Stimulated activated CD8-positive, alpha-beta memory T cell treated with anti-CD3 and anti-CD28 coated beads, Interleukin-4, amount 100 ng/mL, for 24 hours (primary cell): ENCODE measurements at regions not wholly inside any gene's neighbourhood (a gene's known extent, or its start where the extent isn't known, plus 50 kb on each side); places are given as distances from the start of the nearest gene placed in this dataset.

Source experiments
- DNase-seq: peaks from one replicate; pipeline ENCODE4 v3.0.0-alpha.2; 2020; ENCODE audit warnings: low read depth

- no peak for DNase-seq
Observed at GRCh38 chr5:82850393-82850792, 226.8 kb downstream of the TMEM167A start.

GRCh38 chr5:82849885-82850284 lies 227.3 kb downstream of the TMEM167A start:
- no peak for DNase-seq

DNA sequence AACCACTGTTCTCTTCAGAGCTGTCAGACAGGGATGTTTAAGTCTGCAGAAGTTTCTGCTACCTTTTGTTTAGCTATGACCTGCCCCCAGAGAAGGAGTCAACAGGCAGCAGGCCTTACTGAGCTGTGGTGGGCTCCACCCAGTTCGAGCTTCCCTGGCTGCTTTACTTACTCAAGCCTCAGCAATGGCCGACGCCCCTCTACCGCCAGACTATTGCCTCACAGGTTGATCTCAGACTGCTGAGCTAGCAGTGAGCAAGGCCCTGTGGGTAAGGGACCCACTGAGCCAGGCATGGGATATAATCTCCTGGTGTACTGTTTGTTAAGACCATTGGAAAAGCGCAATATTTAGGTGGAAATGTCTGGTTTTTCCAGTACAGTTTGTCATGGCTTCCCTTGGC lies 229.6 kb downstream of the TMEM167A start:
- no peak for DNase-seq

DNA sequence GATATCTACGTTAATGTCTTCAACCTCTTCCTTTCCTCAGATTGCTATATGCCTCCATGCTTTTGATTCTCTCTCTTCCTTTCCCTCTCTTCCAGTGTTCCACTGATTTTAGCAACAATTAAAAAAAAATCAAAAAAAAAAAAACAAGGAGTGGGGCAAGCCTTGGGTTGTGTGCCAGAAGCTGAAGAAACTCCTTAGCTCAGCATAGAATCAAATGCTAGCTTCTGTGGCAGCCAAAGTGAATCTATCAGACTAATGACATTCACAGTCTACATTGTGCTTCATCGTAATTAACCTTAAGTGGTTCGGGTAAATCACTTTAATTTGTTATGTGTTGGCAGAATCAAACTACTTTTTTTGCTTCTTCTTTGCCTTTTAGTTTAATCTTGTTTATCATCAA lies 237.3 kb downstream of the TMEM167A start:
- no peak for DNase-seq

- DNase-seq, result no peak
Observed at GRCh38 chr5:82835488-82835887, 241.7 kb downstream of the TMEM167A start.

- no peak for DNase-seq
Observed at GRCh38 chr5:82834151-82834550, 243.0 kb downstream of the TMEM167A start.

GRCh38 chr5:82833277-82833676 lies 243.9 kb downstream of the TMEM167A start:
- no peak for DNase-seq

DNA sequence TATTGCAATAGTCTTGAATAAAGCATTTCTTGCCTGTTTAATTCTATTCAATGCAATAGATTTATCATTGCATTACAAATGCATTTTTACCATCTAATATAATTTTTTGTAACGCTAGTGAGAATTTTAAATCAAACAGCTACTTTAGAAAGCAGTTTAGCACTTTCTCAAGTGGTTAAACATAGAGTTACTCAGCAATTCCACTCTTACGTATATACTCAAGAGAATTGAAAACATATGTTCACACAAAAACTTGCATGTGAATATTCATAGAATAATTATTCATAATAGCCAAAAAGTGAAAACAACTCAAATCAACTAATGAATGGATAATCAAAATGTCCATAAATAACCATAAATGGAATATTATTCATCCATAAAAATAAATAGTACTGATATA lies 244.7 kb downstream of the TMEM167A start:
- DNase-seq, result no peak

- DNase-seq, result no peak
Observed at GRCh38 chr5:82828211-82828610, 249.0 kb downstream of the TMEM167A start.

GRCh38 chr5:82827651-82828050 lies 249.5 kb downstream of the TMEM167A start:
- no peak for DNase-seq

DNA sequence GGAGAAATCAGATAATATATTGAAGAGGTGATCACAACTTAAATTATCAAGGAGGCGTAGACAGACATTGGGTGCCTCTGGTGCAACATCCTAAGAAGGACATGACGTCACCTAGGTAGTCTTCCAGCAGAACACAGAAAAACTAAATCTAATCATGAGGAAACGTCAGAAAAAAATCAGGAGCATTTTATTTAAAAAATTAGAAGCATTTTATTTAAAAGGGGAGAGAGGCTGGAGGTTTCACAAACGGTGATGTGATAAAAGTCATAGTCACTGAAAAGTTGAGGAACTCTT lies 254.6 kb downstream of the TMEM167A start:
- no peak for DNase-seq

DNA sequence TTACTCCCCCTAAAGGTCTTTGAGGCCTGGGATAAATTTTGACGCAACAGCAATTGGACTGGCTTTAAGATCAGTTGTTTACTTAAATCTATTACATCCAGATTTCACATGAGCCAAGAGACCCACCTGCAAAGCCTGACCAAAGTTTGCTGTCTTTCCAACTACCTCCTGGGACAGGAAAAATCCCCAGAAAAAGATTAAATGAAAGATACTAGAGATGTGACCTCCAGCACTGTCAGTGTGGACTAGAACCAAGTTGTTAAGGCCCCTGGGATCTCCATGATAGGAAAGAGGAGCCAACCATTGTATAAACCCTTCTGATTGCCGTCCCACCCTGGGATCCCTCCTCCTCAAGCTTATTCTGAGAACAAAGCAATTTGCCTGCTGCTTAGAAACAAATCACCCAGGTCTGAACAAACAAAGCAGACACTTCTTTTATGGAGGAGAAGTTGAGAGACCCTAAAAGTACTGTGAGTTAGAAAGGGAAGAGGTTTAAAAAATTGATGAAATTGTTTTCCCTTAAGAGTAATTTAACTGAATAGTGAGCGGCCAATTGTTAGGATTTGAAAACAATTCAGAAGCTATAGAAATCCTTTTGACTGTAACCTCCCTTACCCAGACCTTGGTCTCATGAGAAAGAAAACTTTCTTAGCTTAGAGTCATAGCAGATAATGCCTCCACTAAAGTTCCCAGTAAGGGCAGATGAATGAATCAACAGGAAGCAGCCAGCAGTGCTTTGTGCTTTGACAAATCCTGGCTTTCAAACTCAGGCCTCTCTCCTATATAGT lies 255.2 kb downstream of the TMEM167A start:
- DNase-seq, result no peak

GRCh38 chr5:82820961-82821845 lies 256.0 kb downstream of the TMEM167A start:
- no peak for DNase-seq

DNA sequence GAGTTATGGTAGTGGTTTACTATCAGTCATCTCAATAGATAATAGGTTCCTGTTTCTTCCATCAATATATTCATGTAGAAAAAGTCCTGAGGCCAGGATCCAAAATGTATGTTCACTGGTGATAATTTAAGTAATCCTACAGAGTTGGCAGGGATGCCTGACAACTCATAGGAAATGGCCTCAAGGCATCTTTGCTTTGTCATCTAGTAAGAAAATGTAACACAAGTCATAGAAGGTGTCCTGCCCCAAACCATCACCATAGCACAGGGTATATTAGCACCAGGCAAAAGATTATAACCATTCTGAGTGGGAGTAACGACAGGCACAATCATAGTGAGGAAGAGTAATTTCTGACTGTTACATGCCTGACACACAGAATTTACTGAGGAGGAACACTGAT lies 257.0 kb downstream of the TMEM167A start:
- no peak for DNase-seq

- DNase-seq, result no peak
Observed at GRCh38 chr5:82817897-82818676, 259.1 kb downstream of the TMEM167A start.

GRCh38 chr5:82816926-82817325 lies 260.3 kb downstream of the TMEM167A start:
- no peak for DNase-seq

DNA sequence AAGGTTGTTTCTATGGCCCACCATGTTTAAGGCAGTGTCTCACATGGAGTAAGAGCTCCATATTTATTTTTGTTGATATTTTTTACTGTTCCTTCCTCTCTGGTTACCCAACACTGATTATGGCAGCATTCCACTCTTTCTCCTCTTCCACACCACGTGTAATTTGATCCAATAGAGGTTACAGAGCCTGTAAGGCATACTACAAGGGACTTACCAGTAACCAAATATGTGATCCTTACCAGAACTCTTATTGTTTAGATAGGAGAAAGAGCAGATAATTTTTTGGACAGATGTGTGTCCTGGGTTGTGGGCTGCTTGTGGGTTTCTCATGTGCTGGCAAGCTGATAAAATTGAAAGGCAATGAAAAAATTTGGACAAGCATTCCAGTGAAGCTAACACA lies 261.3 kb downstream of the TMEM167A start:
- no peak for DNase-seq

- no peak for DNase-seq
Observed at GRCh38 chr5:82813861-82814260, 263.3 kb downstream of the TMEM167A start.

DNA sequence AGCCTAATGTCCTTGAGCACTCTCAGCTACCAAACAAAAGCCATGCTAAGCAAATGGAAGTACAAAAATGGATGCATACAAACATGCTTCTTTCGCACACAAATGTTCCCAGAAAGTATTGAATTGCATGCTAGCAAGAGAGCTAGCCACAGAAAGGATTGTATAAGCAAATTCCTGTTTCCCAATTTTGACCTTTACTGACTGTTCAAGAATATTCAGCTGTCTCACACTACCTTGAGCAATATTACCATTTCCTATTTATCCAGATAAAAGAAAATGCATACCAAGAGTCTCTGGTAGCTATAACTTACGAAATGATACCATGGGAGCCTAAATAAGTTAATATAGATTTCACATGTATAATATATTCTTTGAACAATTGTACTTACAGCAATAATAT lies 264.6 kb downstream of the TMEM167A start:
- DNase-seq, result no peak

DNA sequence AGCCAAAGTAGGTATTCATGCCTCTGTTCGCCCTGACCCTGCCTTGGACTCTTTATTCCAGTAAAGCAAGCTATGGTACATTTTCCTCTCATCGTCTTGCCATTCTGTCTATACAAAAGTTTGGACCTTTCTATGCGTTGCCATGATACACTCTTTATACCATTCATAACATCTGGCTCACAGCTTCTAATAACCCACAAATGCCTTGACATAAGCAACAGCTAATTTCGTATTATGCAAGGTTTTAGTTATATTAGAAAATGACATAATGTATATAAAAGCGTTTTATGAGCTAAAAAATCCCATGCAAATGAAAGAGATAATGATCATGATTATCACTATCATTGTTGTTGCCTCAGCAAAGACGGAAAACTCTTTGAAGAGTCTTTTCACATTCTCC lies 265.7 kb downstream of the TMEM167A start:
- no peak for DNase-seq

DNA sequence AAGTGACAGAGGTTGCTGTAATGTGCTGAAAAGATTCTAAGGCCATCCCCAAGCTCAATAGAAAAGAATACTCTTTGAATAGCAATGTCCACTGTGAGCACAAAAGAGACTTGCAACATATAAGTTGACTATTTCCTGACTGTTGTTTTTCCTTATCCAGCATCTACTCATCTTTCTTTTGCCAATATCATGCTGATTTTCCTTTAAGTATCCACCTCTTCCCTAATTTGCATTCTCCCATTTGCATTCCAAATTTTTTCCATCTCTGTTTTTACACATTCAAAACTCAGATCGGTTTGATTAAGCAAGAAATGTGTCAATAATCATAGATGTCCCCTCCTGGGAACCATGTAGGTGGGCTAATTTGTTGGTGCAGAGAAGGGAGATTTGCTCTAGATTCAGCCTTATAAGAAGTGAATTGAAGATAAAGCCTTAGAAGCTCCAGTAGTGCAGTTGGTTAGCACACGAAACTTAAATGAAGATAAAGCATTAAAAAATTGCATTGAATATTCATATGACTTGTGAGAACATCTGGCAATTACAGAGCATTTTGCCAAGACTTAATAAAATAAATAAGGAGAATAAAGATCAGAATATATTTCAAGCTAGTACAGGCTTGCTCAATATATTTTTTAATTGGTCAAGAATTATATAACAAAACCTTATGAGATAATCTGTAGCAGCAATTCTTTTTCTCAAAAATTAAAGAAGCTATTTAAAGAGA lies 267.6 kb downstream of the TMEM167A start:
- no peak for DNase-seq

GRCh38 chr5:82808960-82809359 lies 268.2 kb downstream of the TMEM167A start:
- DNase-seq, result no peak
